HepG2 (cell line): ENCODE measurements at regions not wholly inside any gene's neighbourhood (a gene's known extent, or its start where the extent isn't known, plus 50 kb on each side); places are given as distances from the start of the nearest gene placed in this dataset.

Experiments
- ATAC-seq: fragments of 200-7000 bp; cut with Tn5 transposase; 3 replicates; pipeline ENCODE4 v1.9.1; 2020; ENCODE audit warnings: mild to moderate bottlenecking, moderate library complexity
- BruUV-seq: library from RNA; stranded (reverse); fragments of 400-500 nt; replicated peaks from 2 replicates; lab custom pipeline; 2021; lab: Mats Ljungman, UMichigan
- CTCF ChIA-PET: fragments of 300-600 bp; formaldehyde crosslinking; extraction: SDS; loops from one replicate; lab custom pipeline; 2021; ENCODE audit warnings: low total read pairs, inconsistent platforms, low intra/inter-chr PET ratio; lab: Yijun Ruan, JAX
- POLR2A ChIA-PET: fragments of 350-600 bp; sonication (Branson Sonifier 250); formaldehyde crosslinking; loops from one replicate; lab custom pipeline; 2020; ENCODE audit warnings: antibody characterized with exemption, inconsistent platforms; lab: Yijun Ruan, JAX
- DNase-seq: peaks from one replicate; pipeline ENCODE4 v3.0.0-alpha.2; 2015; ENCODE audit warnings: low spot score
- FAIRE-seq: peaks from 3 replicates; lab custom pipeline; 2011; peaks lifted over from hg19 to GRCh38; lab: Jason Lieb, UNC
- H2AFZ ChIP-seq: one replicate; pipeline ENCODE4 v1.6.1; 2011; ENCODE audit warnings: low read length, inconsistent platforms
- H3K27ac ChIP-seq: fragments of 300-600 bp; 3 replicates; pipeline ENCODE4 v1.8.0; 2011; ENCODE audit warnings: mixed run types, mild to moderate bottlenecking, mixed read lengths, low read length, inconsistent platforms; ENCODE audit not compliant: insufficient read depth; ENCODE audit errors: extremely low read length
- H3K27me3 ChIP-seq, 2 experiments: fragments of 200-600 bp in 1 of 2; 2 replicates in 1 of 2; 3 replicates in 1 of 2; pipeline versions ENCODE4 v1.6.0 to v1.8.0; 2011; ENCODE audit warnings: low read length in 2 of 2, mild to moderate bottlenecking in 2 of 2, moderate library complexity in 2 of 2, inconsistent platforms in 1 of 2; ENCODE audit not compliant: insufficient read depth in 2 of 2, control insufficient read depth in 1 of 2
- H3K36me3 ChIP-seq, 2 experiments: fragments of 200-600 bp in 1 of 2; replicated peaks in 1 of 2; 2 replicates in 1 of 2; 3 replicates in 1 of 2; pipeline versions ENCODE4 v1.5.1 to v1.8.0; 2011; ENCODE audit warnings: low read length in 2 of 2, inconsistent platforms in 1 of 2; ENCODE audit not compliant: insufficient read depth in 2 of 2, control insufficient read depth in 1 of 2
- H3K4me1 ChIP-seq: 2 replicates; pipeline ENCODE4 v1.5.1; 2012; ENCODE audit warnings: low read length, inconsistent platforms; ENCODE audit not compliant: insufficient read depth
- H3K4me2 ChIP-seq: 2 replicates; pipeline ENCODE4 v1.6.0; 2011; ENCODE audit warnings: low read depth, low read length, inconsistent platforms
- H3K4me3 ChIP-seq, 3 experiments: fragments of 200-600 bp in 1 of 3; sonication (generic), shearing (Covaris generic) in 1 of 3; replicated peaks in 1 of 3; 2 replicates each; pipeline ENCODE4 v1.5.1; 2011 to 2016; ENCODE audit warnings: low read length in 3 of 3, inconsistent platforms in 2 of 3, low read depth in 2 of 3, mild to moderate bottlenecking in 2 of 3, control low read depth in 1 of 3, mixed read lengths in 1 of 3; ENCODE audit not compliant: insufficient read depth in 1 of 3
- H3K79me2 ChIP-seq: one replicate; pipeline ENCODE4 v1.6.1; 2011; ENCODE audit warnings: low read length, inconsistent platforms; ENCODE audit not compliant: insufficient read depth
- H3K9ac ChIP-seq: 2 replicates; pipeline ENCODE4 v1.6.0; 2011; ENCODE audit warnings: mild to moderate bottlenecking, low read depth, low read length, inconsistent platforms; ENCODE audit not compliant: insufficient read depth
- H3K9me3 ChIP-seq: 2 replicates; pipeline ENCODE4 v1.5.1; 2012; ENCODE audit warnings: mild to moderate bottlenecking, low read length
- H4K20me1 ChIP-seq: 2 replicates; pipeline ENCODE4 v1.6.0; 2011; ENCODE audit warnings: inconsistent platforms, mild to moderate bottlenecking, low read length, moderate library complexity; ENCODE audit not compliant: insufficient read depth
- CREM ChIP-seq, 2 experiments: sonication (generic) in 1 of 2; formaldehyde crosslinking in 1 of 2; IDR thresholded peaks; 2 replicates each; pipeline versions ENCODE4 v1.4.0 to v1.6.1; 2016 to 2020; ENCODE audit warnings: antibody characterized with exemption in 1 of 2, mild to moderate bottlenecking in 1 of 2, missing genetic modification reagents in 1 of 2
- IKZF1 ChIP-seq: fragments of 450-650 bp; IDR thresholded peaks from 2 replicates; pipeline ENCODE4 v1.7.1; 2016
- KLF15 ChIP-seq: sonication (generic); formaldehyde crosslinking; IDR thresholded peaks from 2 replicates; pipeline ENCODE4 v1.8.1; 2023; ENCODE audit warnings: borderline replicate concordance, mild to moderate bottlenecking, inconsistent platforms, missing genetic modification reagents, mixed read lengths
- RORA ChIP-seq: sonication (generic); formaldehyde crosslinking; IDR thresholded peaks from 2 replicates; pipeline ENCODE4 v1.5.0; 2020; ENCODE audit warnings: mild to moderate bottlenecking, missing genetic modification reagents, moderate library complexity
- ZFP91 ChIP-seq: sonication (generic); formaldehyde crosslinking; IDR thresholded peaks from 2 replicates; pipeline ENCODE4 v1.9.0; 2022; ENCODE audit warnings: missing genetic modification reagents, mild to moderate bottlenecking, borderline replicate concordance
- ZNF790 ChIP-seq: sonication (generic); formaldehyde crosslinking; IDR thresholded peaks from 2 replicates; pipeline ENCODE4 v1.8.0; 2022; ENCODE audit warnings: missing genetic modification reagents, mild to moderate bottlenecking, borderline replicate concordance
- ZUFSP ChIP-seq: sonication (generic); formaldehyde crosslinking; IDR thresholded peaks from 2 replicates; pipeline ENCODE4 v1.9.0; 2021; ENCODE audit warnings: missing genetic modification reagents, mild to moderate bottlenecking, borderline replicate concordance
- WGBS: methylation state at CpG from one replicate; pipeline ENCODE4 v1.1.6; 2017; ENCODE audit warnings: low lambda C conversion rate; 5-methylcytosine and 5-hydroxymethylcytosine counted together
- in situ Hi-C: cut with HindIII; loops from 2 replicates; pipeline ENCODE4 v1.10.0; 2017; ENCODE audit warnings: low pct_unique_long_range_greater_than_20kb; ENCODE audit not compliant: extremely low pct_ligation_motif_present
- intact Hi-C: fragments of 100-400 bp; cut with micrococcal nuclease; formaldehyde crosslinking; loops from one replicate; pipeline ENCODE4 v1.10.0; 2022; ENCODE audit not compliant: unreplicated experiment

GRCh38 chr12:43292699-43293098 is 259.3 kb downstream of the ADAMTS20 start:
- TF ChIP-seq ZUFSP (CRISPR knock-in tag) (no peak), CREM (IDR thresholded peaks at IDR 0.05) (no peak), CREM (CRISPR knock-in tag; IDR thresholded peaks at IDR 0.05) (no peak), RORA (CRISPR knock-in tag) (no peak), ZFP91 (CRISPR knock-in tag) (no peak), IKZF1 (no peak), KLF15 (CRISPR knock-in tag) (no peak), ZNF790 (CRISPR knock-in tag) (no peak)
- POLR2A ChIA-PET, result no interaction called here
- no peaks in the 10 kb centered on the region for H3K27me3 ChIP-seq
- DNase-seq (no peak), ATAC-seq (no peak), FAIRE-seq (no peak)
- CTCF ChIA-PET, result no interaction called here
- BruUV-seq, result no TSS peak
- H3K4me3 ChIP-seq, result no peak overlapping the region
- H3K27ac ChIP-seq, result no peak overlapping the region
- in situ Hi-C loops (no loop called here), intact Hi-C loops (no loop called here)
- H3K79me2 ChIP-seq, result no peaks in the 10 kb centered on the region
- no peak overlapping the region for H2AFZ ChIP-seq
- no peak overlapping the region for H3K4me2 ChIP-seq
- H3K9ac ChIP-seq, result no peak overlapping the region
- WGBS, result 13% methylated on average over 2 of the region's 2 CpGs
- H3K9me3 ChIP-seq, result no peaks in the 10 kb centered on the region
- no peaks in the 10 kb centered on the region for H3K4me1 ChIP-seq
- H4K20me1 ChIP-seq, result no peaks in the 10 kb centered on the region
- no peaks in the 10 kb centered on the region for H3K36me3 ChIP-seq
